Effector memory CD8-positive, alpha-beta T cell (primary cell): ENCODE measurements at regions not wholly inside any gene's neighbourhood (a gene's known extent, or its start where the extent isn't known, plus 50 kb on each side); places are given as distances from the start of the nearest gene placed in this dataset.
"Not testable (repeated sequence)": the region's sequence is repeated elsewhere in the genome, so short reads cannot be mapped to it uniquely, and the experiment has no call there.

Source experiments
- ATAC-seq: fragments of 150-1000 bp; cut with Tn5 transposase; replicated peaks from 2 replicates; pipeline ENCODE4 v1.10.0; 2021; ENCODE audit warnings: mild to moderate bottlenecking, moderate library complexity
- DNase-seq, 3 experiments: peaks; one replicate each; pipeline ENCODE4 v3.0.0; 2021
- H3K27ac Mint-ChIP-seq, 2 donors: one replicate each; pipeline ENCODE4 v1.8.0; 2022; ENCODE audit warnings: mild to moderate bottlenecking in 2 of 2, mixed read lengths in 2 of 2, moderate library complexity in 2 of 2
- H3K27me3 Mint-ChIP-seq, 2 donors: one replicate each; pipeline ENCODE4 v1.8.0; 2022; ENCODE audit warnings: mixed read lengths in 2 of 2
- H3K36me3 Mint-ChIP-seq: one replicate; pipeline ENCODE4 v1.8.0; 2022; ENCODE audit warnings: mild to moderate bottlenecking, moderate library complexity, mixed read lengths; ENCODE audit not compliant: insufficient read depth
- H3K4me1 Mint-ChIP-seq, 2 donors: one replicate each; pipeline ENCODE4 v1.8.0; 2022; ENCODE audit warnings: low read depth in 2 of 2, mixed read lengths in 2 of 2
- H3K4me3 Mint-ChIP-seq, 2 donors: one replicate each; pipeline ENCODE4 v1.8.0; 2022; ENCODE audit warnings: mild to moderate bottlenecking in 2 of 2, mixed read lengths in 2 of 2, moderate library complexity in 2 of 2
- H3K9me3 Mint-ChIP-seq, 2 donors: one replicate each; pipeline ENCODE4 v1.8.0; 2022; ENCODE audit warnings: mixed read lengths in 2 of 2

GRCh38 chr17:62233822-62234481 is 146.4 kb upstream of the EFCAB3 start:
- H3K27me3 Mint-ChIP-seq, DNase-seq, H3K36me3 Mint-ChIP-seq, H3K27ac Mint-ChIP-seq, H3K9me3 Mint-ChIP-seq, H3K4me3 Mint-ChIP-seq, H3K4me1 Mint-ChIP-seq, ATAC-seq: not testable (repeated sequence)

- not testable (repeated sequence) for H3K9me3 Mint-ChIP-seq, H3K27ac Mint-ChIP-seq, ATAC-seq, H3K27me3 Mint-ChIP-seq, H3K4me1 Mint-ChIP-seq, H3K36me3 Mint-ChIP-seq, H3K4me3 Mint-ChIP-seq, DNase-seq
Observed at GRCh38 chr17:62231293-62231692, 149.1 kb upstream of the EFCAB3 start.

GRCh38 chr17:62226610-62227240 is 153.6 kb upstream of the EFCAB3 start:
- not testable (repeated sequence) for H3K4me1 Mint-ChIP-seq, DNase-seq

GRCh38 chr17:62223585-62223984 is 156.8 kb upstream of the EFCAB3 start:
- H3K27ac Mint-ChIP-seq, H3K36me3 Mint-ChIP-seq, H3K4me1 Mint-ChIP-seq, H3K9me3 Mint-ChIP-seq, ATAC-seq, H3K4me3 Mint-ChIP-seq, DNase-seq: not testable (repeated sequence)
- peaks cover 10 to 18% of the 10 kb centered on the region in 2 donors for H3K27me3 Mint-ChIP-seq

More at GRCh38 chr17:62226610-62227240, 153.6 kb upstream of the EFCAB3 start:
- not testable (repeated sequence) for ATAC-seq, H3K9me3 Mint-ChIP-seq, H3K27ac Mint-ChIP-seq, H3K36me3 Mint-ChIP-seq, H3K27me3 Mint-ChIP-seq, H3K4me3 Mint-ChIP-seq

GRCh38 chr17:62219221-62219899 is 154.3 kb upstream of the MED13 start:
- no peaks in the 10 kb centered on the region for H3K9me3 Mint-ChIP-seq
- ATAC-seq = no peak
- H3K36me3 Mint-ChIP-seq = no peaks in the 10 kb centered on the region
- H3K27ac Mint-ChIP-seq = no peak overlapping the region
- H3K27me3 Mint-ChIP-seq = peaks cover 29 to 31% of the 10 kb centered on the region in 2 donors
- no peaks in the 10 kb centered on the region for H3K4me1 Mint-ChIP-seq
- H3K4me3 Mint-ChIP-seq = no peak overlapping the region
- no peak for DNase-seq

GRCh38 chr17:62216847-62217246 is 151.8 kb upstream of the MED13 start:
- no peak for ATAC-seq
- peaks cover 46 to 50% of the 10 kb centered on the region in 2 donors for H3K27me3 Mint-ChIP-seq
- DNase-seq = no peak
- H3K27ac Mint-ChIP-seq = no peak overlapping the region
- H3K4me3 Mint-ChIP-seq = no peak overlapping the region
- no peaks in the 10 kb centered on the region for H3K36me3 Mint-ChIP-seq
- H3K9me3 Mint-ChIP-seq = no peaks in the 10 kb centered on the region
- no peaks in the 10 kb centered on the region for H3K4me1 Mint-ChIP-seq

GRCh38 chr17:62215891-62216290 is 150.8 kb upstream of the MED13 start:
- not testable (repeated sequence) for H3K4me3 Mint-ChIP-seq, H3K36me3 Mint-ChIP-seq, H3K27ac Mint-ChIP-seq, H3K4me1 Mint-ChIP-seq, ATAC-seq, DNase-seq, H3K9me3 Mint-ChIP-seq
- H3K27me3 Mint-ChIP-seq = peaks cover 46 to 54% of the 10 kb centered on the region in 2 donors

GRCh38 chr17:62206550-62206949 is 141.5 kb upstream of the MED13 start:
- ATAC-seq (no peak), DNase-seq (no peak)
- Mint-ChIP-seq H3K4me3 (no peak overlapping the region), H3K4me1 (no peaks in the 10 kb centered on the region), H3K27ac (no peak overlapping the region), H3K27me3 (peaks cover 6 to 20% of the 10 kb centered on the region in 2 donors), H3K36me3 (no peaks in the 10 kb centered on the region), H3K9me3 (no peaks in the 10 kb centered on the region)

- not testable (repeated sequence) for ATAC-seq, H3K4me3 Mint-ChIP-seq, H3K9me3 Mint-ChIP-seq, H3K27ac Mint-ChIP-seq, H3K36me3 Mint-ChIP-seq, H3K4me1 Mint-ChIP-seq, DNase-seq
- peaks cover 22 to 24% of the 10 kb centered on the region in 2 donors for H3K27me3 Mint-ChIP-seq
Observed at GRCh38 chr17:62197156-62197555, 132.1 kb upstream of the MED13 start.

GRCh38 chr17:62196587-62196986 is 131.5 kb upstream of the MED13 start:
- not testable (repeated sequence) for H3K36me3 Mint-ChIP-seq, H3K27ac Mint-ChIP-seq, H3K9me3 Mint-ChIP-seq, ATAC-seq, H3K4me3 Mint-ChIP-seq, H3K4me1 Mint-ChIP-seq, DNase-seq
- H3K27me3 Mint-ChIP-seq = peaks cover 22 to 24% of the 10 kb centered on the region in 2 donors

- no peak overlapping the region for H3K4me3 Mint-ChIP-seq
- DNase-seq = no peak
- no peak overlapping the region for H3K27ac Mint-ChIP-seq
- H3K4me1 Mint-ChIP-seq = no peaks in the 10 kb centered on the region
- no peak for ATAC-seq
- H3K9me3 Mint-ChIP-seq = peaks cover 0 to 1% of the 10 kb centered on the region in 2 donors
- H3K36me3 Mint-ChIP-seq = no peaks in the 10 kb centered on the region
- H3K27me3 Mint-ChIP-seq = peaks cover 22 to 24% of the 10 kb centered on the region in 2 donors
Observed at GRCh38 chr17:62194401-62194800, 129.3 kb upstream of the MED13 start.

- Mint-ChIP-seq H3K4me1 (no peaks in the 10 kb centered on the region), H3K27me3 (peaks cover 22 to 24% of the 10 kb centered on the region in 2 donors), H3K4me3 (no peak overlapping the region), H3K36me3 (no peaks in the 10 kb centered on the region), H3K27ac (no peak overlapping the region), H3K9me3 (peaks cover 0 to 1% of the 10 kb centered on the region in 2 donors)
- DNase-seq (no peak), ATAC-seq (no peak)
Observed at GRCh38 chr17:62193249-62193648, 128.2 kb upstream of the MED13 start.

- Mint-ChIP-seq H3K27ac (no peak overlapping the region), H3K4me1 (no peaks in the 10 kb centered on the region), H3K9me3 (peaks cover 0 to 1% of the 10 kb centered on the region in 2 donors), H3K4me3 (no peak overlapping the region), H3K27me3 (peaks cover 20 to 36% of the 10 kb centered on the region in 2 donors), H3K36me3 (no peaks in the 10 kb centered on the region)
- no peak for ATAC-seq
- DNase-seq = no peak
Observed at GRCh38 chr17:62191390-62192361, 126.6 kb upstream of the MED13 start.
